ENCODE measurements at regions not wholly inside any gene's neighbourhood (a gene's known extent, or its start where the extent isn't known, plus 50 kb on each side); places are given as distances from the start of the nearest gene placed in this dataset.
"Not testable (repeated sequence)": the region's sequence is repeated elsewhere in the genome, so short reads cannot be mapped to it uniquely, and the experiment has no call there.

DNA sequence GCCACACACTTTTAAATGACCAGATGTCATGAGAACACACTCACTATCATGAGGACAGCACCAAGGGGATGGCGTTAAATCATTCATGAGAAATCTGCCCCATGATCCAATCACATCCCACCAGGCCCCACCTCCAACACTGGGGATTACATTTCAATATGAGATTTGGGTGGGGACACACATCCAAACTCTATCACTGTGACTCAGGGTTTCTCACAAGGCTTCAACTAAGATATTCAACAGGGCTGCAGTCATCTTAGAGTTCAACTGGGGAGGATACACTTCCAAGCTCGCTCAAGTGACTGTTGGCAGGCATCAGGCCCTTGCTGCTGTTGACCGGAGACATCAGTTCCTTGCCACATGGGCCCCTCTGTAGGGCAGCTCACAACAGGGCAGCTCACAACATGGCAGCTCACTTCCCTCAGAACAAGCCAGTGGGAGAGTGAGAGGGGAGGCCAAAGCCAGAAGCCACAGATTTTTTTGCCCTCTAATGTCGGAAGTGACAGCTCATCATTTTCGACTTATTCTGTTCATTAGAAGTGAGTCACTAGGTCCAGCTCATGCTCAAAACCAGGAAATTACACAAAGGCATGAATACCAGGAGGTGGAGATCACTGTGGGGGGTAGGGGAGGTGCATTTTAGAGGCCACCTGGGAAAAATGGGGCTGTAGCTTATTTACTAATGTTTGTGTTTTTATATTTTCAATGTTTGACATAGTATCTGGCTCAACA, 50.8 kb upstream of the PTHLH start:
- no peak for DNase-seq (ENCODE audit: low spot score)

DNA sequence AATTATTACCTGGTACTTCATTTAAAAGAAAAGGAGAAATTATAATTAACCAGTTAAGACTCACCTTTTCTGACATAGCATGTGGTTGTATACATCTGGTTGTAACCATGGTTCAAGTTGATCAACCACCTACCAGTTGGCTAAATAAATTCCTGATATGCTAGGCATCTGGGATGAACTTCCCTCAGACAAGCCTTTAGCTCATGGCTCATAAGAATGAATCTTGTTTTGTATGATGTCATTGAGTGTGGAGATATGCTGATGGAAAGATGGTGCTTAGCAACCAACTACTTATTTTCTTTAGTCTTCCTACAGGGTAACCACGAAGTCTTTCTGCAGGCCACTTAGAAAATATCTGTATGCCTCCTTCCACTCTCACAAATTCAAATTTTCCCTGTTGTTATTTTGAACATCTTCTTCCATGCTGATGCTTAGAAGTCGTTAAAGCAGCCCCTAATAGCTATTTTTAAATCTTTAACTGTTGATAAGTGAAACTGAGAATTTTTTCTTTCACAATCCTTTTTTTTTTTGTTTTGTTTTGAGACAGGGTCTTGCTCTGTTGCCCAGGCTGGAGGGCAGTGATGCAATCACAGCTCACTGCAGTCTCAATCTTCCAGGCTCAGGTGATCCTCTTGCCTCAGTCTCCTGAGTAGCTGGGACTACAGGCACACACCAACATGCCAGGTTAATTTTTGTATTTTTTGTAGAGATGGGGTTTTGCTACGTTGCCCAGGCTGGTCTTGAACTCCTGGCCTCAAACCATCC, 51.9 kb upstream of the PTHLH start:
- DNase-seq (ENCODE audit: low spot score), result no peak

DNA sequence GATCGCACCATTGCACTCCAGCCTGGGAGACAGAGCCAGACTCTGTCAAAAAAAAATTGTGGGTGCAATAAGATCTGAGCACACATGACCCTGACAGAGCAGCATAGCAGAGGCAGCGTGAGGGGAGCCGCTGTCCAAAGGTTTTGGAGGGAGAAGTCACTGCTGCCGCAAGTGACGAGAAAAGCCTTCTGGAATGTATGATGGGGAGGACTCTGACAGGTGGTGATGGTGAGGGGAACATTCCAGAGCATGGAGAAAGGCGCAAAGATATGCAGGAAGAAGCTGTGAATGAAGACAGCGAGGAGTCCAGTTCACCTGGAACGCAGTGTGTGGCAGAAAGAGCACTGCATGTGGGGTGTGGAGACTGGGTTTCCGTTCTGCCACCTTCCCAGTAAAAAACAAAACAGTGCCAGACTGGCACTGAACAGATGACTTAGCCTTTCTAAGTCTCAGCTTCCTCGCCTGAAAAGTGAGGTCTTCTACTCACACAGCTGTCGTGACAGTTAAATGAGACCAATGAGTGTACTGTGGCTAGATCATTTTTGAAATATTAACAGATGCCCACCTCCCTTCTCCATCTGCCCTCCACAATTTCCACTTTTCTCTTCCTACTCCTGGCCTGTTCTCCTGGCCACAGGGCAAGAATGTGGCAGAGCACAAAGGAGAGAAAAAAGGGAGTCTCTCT, 53.4 kb upstream of the PTHLH start:
- DNase-seq (ENCODE audit: low spot score), result no peak

DNA sequence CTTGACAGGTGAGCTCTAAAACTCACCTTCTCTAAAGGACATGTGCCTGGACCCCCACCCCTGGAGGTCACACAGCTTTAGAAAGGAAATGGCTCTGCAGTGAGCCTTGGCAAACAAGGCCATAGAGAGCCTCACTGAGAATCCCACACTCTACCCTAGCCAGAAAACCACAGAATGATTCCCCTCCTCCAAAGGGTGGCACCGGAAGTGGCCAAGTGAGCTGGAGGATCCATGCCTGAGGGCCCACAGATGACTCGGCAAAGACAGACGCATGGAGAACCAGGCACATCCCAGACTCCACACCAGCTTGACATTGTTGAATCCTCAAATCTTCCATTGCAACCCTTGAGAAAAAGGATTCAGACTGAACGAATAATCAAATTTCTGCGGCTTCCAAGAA, 54.2 kb upstream of the PTHLH start:
- DNase-seq (ENCODE audit: low spot score), result no peak

DNA sequence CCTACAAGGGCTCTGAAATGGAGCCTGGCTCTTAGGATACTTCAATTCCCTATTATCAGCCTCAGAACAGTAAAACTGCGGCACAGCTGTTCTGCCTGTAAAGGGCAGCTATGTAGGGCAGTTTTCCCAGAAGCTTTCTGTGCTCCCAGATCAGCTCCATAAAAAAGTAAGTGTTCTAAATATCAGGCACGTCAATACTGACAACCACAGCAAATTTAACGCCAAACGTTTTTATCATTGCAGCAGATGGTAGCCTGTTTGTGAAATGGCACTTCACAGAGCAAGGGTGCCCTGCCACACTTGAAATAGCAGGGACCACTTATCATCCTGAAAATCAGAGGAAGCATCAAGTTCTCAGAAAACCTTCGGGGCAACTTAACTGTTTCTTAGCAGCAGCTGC, 54.8 kb upstream of the PTHLH start:
- no peak for DNase-seq (ENCODE audit: low spot score)

DNA sequence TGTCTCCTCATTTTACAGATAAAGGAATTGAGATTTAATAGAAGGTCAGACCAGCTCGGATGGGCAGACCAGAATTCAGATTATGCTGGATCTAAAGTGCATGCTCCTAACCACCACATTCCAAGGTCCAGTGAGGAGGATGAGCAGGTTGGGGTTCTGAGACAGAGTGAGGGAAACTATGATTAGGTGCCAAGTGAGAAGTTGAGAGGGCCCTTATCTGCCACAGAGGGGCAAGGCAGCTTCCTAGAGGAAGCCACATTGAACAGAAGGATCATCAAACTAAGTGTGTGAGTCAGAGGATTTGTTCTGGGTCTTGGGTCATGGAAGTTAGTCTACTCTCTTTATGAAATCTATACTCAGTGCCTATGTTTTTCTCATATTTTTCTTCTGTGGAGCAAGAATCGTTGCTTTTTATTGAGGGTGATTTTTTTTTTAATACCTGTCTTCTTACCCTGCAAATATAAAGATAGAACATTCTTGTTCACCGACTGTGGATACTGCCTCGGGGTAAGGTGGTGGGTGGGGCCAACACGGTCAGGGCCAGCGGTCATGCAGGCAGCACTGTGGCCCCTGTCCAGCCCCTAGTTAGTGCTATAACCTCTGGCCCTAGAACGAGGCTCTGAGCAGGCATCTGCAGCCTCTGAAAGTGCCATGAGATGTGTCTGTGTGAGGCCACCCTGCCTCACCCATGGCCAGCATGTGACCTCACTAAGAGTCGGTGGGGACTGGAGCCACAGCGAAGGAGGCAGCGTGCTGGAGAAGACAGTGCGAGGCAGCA, 55.6 kb upstream of the PTHLH start:
- no peak for DNase-seq (ENCODE audit: low spot score)

DNA sequence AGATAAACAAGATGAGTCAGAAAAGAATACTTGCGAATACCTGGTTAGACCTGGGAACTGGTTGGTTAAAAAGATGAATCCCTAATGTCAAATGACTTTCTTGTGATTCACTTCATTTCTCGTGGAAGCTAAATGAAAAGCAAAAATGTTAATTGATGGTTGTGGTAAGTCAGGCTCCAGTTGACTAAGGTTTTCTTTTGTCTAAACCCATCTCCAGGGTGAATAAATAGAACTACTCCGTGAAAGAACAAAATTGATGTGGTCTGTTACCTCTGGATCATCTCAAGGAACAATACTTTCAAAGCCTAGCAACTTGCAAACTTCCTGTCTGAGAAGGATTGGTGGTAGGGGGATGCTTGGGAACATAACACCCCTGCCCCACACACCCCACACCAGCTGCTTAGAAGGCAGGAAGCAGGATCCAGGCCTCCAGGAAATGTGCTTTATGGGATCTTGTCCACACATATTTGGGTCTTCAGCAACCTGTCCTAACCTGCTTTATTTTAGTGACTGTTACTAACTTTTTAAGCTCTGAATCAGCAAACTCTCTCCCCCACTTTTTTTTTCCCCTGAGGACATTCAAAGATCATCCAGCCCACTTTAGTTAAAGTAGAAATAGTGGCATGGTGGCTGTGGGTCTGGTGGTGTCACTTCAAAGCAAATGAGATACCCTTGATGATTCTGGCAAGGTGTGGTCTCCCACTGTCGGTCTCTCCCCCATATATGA, 60.4 kb upstream of the PTHLH start:
- no peak for DNase-seq (ENCODE audit: low spot score)

DNA sequence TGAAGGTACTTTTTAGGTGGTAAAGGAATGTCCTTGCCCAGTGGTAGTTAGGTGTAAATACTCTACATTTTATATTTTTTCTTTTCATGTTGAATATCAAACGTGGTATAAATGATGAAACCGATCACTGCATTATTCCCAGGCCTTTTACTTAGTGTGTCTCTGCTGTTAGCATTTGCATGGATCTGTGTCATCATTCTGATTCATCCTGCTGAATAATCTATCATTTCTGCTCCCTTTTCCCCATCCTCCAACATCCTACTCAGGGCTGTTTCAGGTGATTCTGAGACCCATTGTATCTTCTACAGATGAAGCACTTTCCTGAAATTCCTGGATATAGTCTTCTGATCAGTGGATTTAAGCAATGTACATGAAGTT, 61.0 kb upstream of the PTHLH start:
- no peak for DNase-seq (ENCODE audit: low spot score)

DNA sequence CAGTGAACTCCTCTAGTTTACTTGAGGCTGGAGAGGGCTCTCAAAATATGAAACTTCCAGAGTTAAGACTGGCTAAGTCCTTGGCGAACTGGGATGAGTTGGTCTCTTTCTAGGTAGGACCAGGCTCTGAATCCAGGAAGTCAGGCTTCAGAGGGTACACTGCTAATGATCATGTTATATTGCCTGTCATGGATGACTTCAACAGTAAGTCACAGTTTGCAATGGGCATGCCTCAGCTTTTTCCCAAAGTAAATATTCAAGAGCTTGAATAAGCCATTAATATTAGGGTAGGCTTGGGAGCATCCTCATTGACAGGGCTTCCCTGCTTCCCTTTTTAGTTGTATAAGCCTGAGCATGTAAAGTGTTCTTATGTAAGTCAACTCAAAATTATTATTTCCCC, 61.7 kb upstream of the PTHLH start:
- DNase-seq (ENCODE audit: low spot score), result no peak

DNA sequence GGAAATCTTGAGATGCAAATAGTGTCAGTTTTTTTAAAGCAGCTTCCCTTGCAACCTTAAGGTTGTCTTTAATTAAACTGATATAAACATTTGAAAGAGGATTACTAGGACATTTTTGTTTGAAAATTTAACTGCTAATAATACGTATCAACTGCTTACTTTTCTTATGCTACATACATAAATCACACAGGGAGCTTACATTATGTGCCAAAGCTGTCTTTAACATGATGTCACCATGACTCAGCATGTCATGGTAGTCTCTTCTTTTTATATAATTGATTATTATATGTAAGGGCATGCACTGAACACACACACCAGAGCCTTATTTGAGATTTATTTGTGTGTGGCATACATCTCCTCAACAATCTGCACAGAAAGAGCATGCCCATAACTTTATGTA, 63.0 kb upstream of the PTHLH start:
- no peak for DNase-seq (ENCODE audit: low spot score)

DNA sequence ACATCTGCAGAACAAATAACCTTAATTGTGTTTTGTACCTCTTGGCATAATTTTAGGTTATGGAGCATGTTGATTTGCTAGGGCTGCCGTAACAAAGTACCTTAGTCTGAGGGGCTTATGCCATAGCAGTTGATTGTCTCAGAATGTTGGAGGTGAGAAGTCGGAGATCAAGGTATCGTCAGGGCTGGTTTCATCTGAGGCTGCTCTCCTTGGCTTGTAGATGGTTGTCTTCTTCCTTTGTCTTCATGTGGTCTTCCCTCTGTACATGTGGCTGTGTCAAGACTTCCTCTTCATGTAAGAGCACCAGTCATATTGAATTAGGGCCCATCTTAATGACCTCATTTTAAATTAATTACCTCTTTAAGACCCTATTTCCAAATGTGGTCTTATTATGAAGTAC, 64.4 kb upstream of the PTHLH start:
- no peak for DNase-seq (ENCODE audit: low spot score)

DNA sequence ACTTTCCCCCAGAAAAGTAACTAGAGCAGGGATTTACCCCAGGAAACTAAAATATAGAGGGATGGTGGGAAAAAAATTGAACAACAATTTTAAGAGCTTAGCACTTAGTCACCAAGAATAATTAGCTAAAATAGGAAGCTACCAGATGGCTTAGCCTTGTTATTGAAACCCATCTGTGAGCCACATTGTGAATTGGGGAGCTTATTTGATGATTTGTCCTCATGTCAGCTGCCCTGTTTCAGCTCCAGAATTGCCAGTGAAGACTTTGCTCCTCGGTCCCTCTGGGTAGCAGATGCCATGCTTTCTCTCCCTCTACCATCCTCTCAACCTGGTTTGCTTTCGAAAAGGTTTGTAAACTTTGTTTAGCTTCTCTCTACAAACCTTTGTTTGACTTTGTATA, 67.7 kb upstream of the PTHLH start:
- no peak for DNase-seq (ENCODE audit: low spot score)

DNA sequence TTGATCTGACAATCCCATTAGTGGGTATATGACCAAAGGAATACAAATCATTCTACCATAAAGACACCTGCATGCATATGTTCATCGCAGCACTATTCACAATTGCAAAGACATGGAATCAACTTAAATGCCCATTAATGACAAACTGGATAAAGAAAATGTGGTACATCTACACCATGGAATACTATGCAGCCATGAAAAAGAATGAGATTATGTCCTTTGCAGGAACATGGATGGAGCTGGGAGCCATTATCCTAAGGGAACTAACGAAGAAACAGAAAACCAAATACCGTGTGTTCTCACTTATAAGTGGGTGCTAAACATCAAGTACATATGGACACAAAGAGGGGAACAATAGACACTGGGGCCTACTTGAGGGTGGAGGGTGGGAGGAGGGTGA, 74.1 kb upstream of the PTHLH start:
- not testable (repeated sequence) for DNase-seq (ENCODE audit: low spot score)

DNA sequence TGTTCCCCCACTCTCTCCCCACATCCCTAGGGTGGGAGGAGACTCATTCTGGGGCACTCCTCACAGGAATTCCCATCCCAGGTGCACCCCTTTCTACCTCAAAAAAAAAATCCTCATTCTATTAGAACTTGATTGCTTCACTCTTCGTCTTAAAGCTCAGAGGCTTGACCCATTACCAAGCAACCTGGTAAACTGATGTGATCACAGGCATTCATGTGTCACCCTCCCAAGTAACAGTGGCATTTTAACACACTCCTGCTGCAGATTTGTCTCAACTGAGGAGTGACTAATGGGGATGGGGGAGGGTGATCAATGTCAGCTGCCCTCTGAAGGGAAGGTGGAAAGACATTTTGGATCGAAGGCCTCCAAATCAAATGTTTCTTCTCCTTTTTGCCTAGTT, 78.1 kb upstream of the PTHLH start:
- no peak for DNase-seq (ENCODE audit: low spot score)

DNA sequence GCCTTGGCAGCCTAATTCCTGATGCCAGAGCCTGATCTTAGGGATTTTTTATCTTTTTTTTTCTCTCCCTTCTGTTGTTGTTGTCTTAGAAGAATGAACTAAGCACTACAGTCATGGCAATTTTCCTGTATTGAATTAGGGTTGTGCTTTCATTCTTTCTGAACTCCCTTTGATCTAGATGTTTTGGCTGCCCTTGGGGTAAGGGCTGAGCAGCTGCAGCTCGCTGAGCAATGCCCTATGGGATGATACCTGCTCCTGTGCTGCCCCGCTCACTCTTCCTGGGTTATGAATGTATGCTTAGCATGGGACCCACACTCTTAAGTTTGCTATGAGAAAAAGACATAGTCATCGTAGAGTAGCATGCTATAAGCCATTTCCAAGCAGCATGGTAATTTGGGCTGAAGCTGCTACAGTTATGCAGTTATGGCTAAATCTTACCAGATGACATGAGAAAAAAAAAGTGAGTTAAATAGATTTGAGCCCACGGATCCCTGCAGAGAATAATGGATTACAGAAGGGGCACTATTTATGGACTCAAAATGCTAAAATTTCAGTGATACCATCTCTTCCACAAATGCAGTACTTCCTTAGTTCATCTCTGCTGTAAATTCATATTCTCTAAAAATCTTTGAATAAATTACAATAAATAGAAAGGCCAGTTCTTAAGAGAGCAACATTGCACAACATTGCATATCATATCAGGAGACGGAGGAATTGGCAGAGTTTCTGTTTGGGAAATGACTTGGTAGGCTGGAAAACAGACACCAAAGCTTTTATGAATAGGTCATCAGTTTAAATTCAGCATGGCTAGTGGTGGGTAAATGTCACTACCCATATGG, 79.2 kb upstream of the PTHLH start:
- DNase-seq (ENCODE audit: low spot score), result no peak

DNA sequence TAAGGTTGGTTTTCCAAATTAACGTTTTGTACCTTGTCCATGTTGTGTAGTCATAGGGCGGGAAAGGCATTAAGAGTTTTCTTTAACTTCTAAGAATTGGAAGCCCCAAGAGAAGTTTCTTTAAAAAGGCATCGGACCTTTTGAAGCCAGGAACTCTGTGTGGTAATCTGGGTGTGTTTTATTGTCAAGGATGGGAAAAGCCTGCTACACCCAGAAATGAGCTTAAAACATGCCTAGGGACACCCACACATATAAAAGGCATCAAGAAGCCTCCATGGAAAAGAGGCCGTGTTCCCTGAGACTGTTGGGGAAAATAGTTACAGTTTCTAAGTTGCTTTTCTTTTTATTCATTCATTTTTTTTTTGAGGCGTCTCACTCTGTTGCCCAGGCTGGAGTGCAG, 81.0 kb upstream of the PTHLH start:
- DNase-seq (ENCODE audit: low spot score), result no peak

DNA sequence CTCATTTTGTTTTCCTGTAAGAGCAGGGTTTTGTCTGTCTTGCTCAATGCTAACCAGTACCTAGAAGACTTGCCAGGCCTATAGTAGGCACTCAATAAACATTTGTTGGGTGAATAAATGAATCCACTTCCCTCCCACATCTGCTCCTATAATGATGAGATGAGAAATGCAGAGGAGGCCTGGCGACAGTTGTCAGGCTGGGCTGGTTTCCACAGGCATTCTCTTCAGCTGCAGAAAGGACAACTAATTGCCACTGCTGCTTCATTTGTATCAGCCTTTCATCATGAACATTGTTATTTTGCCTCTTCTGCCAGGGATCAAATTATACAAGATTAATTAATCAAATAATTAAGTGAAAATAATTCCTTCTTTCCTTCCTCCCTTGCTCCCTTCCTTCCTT, 82.0 kb upstream of the PTHLH start:
- DNase-seq (ENCODE audit: low spot score), result no peak

DNA sequence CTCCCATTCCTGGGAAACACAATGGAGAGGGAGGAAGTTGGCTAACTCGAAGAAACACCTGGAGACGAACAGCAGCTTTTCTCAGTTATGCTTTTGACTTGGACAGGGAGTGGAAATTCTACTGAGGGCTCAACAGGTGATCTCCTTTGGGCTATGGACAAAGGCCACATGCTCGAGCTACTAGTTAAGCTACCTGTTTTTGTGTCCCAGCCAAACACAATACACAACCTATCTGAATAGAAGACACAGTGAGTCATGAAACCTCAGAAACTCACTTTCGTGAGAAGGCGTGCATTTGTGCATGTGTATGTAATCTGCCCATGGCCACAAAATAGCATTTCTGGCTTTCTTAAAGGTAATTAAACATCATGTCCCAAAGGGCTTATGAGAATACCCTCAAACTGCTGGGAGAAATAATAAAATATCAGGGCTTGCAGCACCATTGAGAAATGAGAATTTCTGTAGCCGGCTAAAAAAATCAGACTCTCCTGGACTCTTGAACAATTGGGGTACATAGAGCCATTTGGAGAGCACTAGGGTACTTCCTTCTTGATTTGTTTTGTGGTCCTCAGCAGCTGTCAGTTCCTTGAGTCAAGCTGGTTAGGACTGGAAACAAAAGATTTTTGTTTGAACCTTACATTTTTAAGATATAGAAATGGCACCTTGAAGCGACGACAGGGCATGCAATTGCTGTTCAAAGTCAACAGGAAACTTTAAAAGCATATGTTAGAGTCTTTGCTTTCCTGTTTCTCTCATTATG, 85.5 kb upstream of the PTHLH start:
- no peak for DNase-seq (ENCODE audit: low spot score)

DNA sequence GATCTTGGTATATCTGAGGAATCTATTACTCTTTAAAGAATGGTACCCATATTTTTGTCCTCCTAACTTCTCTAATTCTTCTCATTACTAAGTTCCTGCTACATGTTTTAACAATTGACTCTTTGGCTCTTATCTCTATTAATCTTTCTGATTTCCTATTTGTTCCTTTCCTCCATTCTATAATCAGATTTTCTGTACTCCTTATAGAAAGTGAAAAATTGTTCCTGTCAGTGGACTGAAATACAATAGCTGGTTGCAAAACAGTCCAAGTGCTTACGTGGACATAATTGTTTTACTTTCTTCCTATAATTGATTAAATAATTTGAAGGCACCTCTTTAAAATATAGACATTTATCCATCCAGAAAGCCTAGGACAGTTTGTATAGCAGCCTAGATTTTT, 86.7 kb upstream of the PTHLH start:
- no peak for DNase-seq (ENCODE audit: low spot score)

DNA sequence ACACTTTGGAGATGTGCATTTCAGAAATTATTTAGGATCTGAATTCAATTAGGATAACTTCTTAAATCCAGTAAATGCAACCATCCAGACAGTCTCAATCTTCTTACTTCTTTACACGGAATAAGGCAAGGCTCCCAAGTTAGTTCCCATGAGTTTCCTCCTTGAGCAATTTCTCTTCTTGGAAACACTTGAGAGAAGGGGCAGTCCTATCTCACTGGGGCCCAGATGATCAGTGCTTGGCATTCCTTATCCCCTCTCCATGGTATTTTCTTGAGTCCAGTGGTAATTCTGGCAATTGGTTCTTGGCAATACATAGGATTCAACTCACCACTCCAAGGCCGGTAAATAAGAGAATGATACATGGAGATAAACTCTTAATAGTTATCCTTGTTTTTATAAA, 87.1 kb upstream of the PTHLH start:
- no peak for DNase-seq (ENCODE audit: low spot score)

Measured in ureter (tissue), 1 donor.